CD4-positive, alpha-beta T cell treated with Interferon alpha-2 for 1 hour (primary cell): ENCODE measurements at regions not wholly inside any gene's neighbourhood (a gene's known extent, or its start where the extent isn't known, plus 50 kb on each side); places are given as distances from the start of the nearest gene placed in this dataset.
"Not testable (repeated sequence)": the region's sequence is repeated elsewhere in the genome, so short reads cannot be mapped to it uniquely, and the experiment has no call there.

Source experiments
- DNase-seq, 2 donors: peaks; one replicate each; pipeline ENCODE4 v3.0.0-alpha.2; 2020 to 2022

- DNase-seq: peak in 1 of 2 donors; percentile 47
These were observed 402.4 kb upstream of the PTGER4 start for GRCh38 chr5:40277161-40277906.

GRCh38 chr5:40276426-40277102, 403.2 kb upstream of the PTGER4 start:
- no peak for DNase-seq

- DNase-seq: no peak
These were observed 405.1 kb upstream of the PTGER4 start for GRCh38 chr5:40274568-40274967.

- no peak for DNase-seq
These were observed 405.8 kb upstream of the PTGER4 start for GRCh38 chr5:40273936-40274335.

GRCh38 chr5:40271476-40271875, 408.2 kb upstream of the PTGER4 start:
- DNase-seq: no peak

GRCh38 chr5:40270274-40270845, 409.4 kb upstream of the PTGER4 start:
- DNase-seq: no peak

- no peak for DNase-seq
These were observed 411.6 kb upstream of the PTGER4 start for GRCh38 chr5:40268088-40268487.

- no peak for DNase-seq
These were observed 412.8 kb upstream of the PTGER4 start for GRCh38 chr5:40266952-40267351.

GRCh38 chr5:40261984-40262383, 417.7 kb upstream of the PTGER4 start:
- DNase-seq: no peak

GRCh38 chr5:40260361-40260760, 419.4 kb upstream of the PTGER4 start:
- DNase-seq: no peak

- DNase-seq: no peak
These were observed 421.5 kb upstream of the PTGER4 start for GRCh38 chr5:40258222-40258621.

GRCh38 chr5:40240671-40241070, 439.0 kb upstream of the PTGER4 start:
- DNase-seq: no peak

- no peak for DNase-seq
These were observed 439.6 kb upstream of the PTGER4 start for GRCh38 chr5:40240111-40240510.

- no peak for DNase-seq
These were observed 441.5 kb upstream of the PTGER4 start for GRCh38 chr5:40238066-40238745.

GRCh38 chr5:40235471-40236400, 444.0 kb upstream of the PTGER4 start:
- no peak for DNase-seq

- DNase-seq: no peak
These were observed 446.4 kb upstream of the PTGER4 start for GRCh38 chr5:40233268-40233667.

- no peak for DNase-seq
These were observed 451.8 kb upstream of the PTGER4 start for GRCh38 chr5:40227931-40228330.

GRCh38 chr5:40227366-40227765, 452.3 kb upstream of the PTGER4 start:
- DNase-seq: no peak

GRCh38 chr5:40226906-40227305, 452.8 kb upstream of the PTGER4 start:
- no peak for DNase-seq

- DNase-seq: not testable (repeated sequence)
These were observed 454.6 kb upstream of the PTGER4 start for GRCh38 chr5:40225147-40225546.

- DNase-seq: no peak
These were observed 455.3 kb upstream of the PTGER4 start for GRCh38 chr5:40224421-40224820.

GRCh38 chr5:40223884-40224402, 455.8 kb upstream of the PTGER4 start:
- peak in 1 of 2 donors; percentile 35 for DNase-seq
